GM23338 (cell line): ENCODE measurements at regions not wholly inside any gene's neighbourhood (a gene's known extent, or its start where the extent isn't known, plus 50 kb on each side); places are given as distances from the start of the nearest gene placed in this dataset.
A peak's percentile ranks its signal among the peaks of the same experiment; 100 is the strongest.

ENCODE experiments used
- ATAC-seq: fragments of 200-7000 bp; cut with Tn5 transposase; 3 replicates; pipeline ENCODE4 v1.9.1; 2020
- DNase-seq: peaks from one replicate; pipeline ENCODE4 v3.0.0-alpha.2; 2015; ENCODE audit warnings: low spot score
- H2AFZ ChIP-seq: fragments of 200-600 bp; sonication (generic); 2 replicates; pipeline ENCODE4 v1.8.0; 2016; ENCODE audit warnings: antibody characterized with exemption, mild to moderate bottlenecking, moderate library complexity
- H3F3A ChIP-seq: fragments of 200-600 bp; sonication (generic); replicated peaks from 2 replicates; pipeline ENCODE4 v1.8.0; 2017; ENCODE audit warnings: antibody characterized with exemption, mixed run types, low read depth
- H3K27ac ChIP-seq: fragments of 200-600 bp; sonication (generic); 2 replicates; pipeline ENCODE4 v1.6.1; 2016; ENCODE audit warnings: low read depth
- H3K27me3 ChIP-seq: fragments of 200-600 bp; sonication (generic); 2 replicates; pipeline ENCODE4 v1.8.0; 2016; ENCODE audit warnings: mild to moderate bottlenecking, mixed run types, moderate library complexity; ENCODE audit not compliant: insufficient read depth
- H3K36me3 ChIP-seq: fragments of 200-600 bp; sonication (generic); 2 replicates; pipeline ENCODE4 v1.8.0; 2016; ENCODE audit warnings: mild to moderate bottlenecking; ENCODE audit not compliant: insufficient read depth
- H3K4me1 ChIP-seq: fragments of 200-600 bp; sonication (generic); 2 replicates; pipeline ENCODE4 v1.8.0; 2016; ENCODE audit warnings: mild to moderate bottlenecking, moderate library complexity; ENCODE audit not compliant: insufficient read depth
- H3K4me2 ChIP-seq: fragments of 200-600 bp; sonication (generic); 2 replicates; pipeline ENCODE4 v1.7.1; 2017; ENCODE audit warnings: mixed run types
- H3K4me3 ChIP-seq: fragments of 200-600 bp; sonication (generic); 2 replicates; pipeline ENCODE4 v1.6.1; 2016; ENCODE audit warnings: mixed run types
- H3K79me2 ChIP-seq: fragments of 200-600 bp; sonication (generic); replicated peaks from 2 replicates; pipeline ENCODE4 v1.8.0; 2017; ENCODE audit warnings: mild to moderate bottlenecking; ENCODE audit not compliant: insufficient read depth
- H3K9me2 ChIP-seq: fragments of 200-600 bp; sonication (generic); 2 replicates; pipeline ENCODE4 v1.8.0; 2017; ENCODE audit not compliant: insufficient read depth
- H4K20me1 ChIP-seq: fragments of 200-600 bp; sonication (generic); replicated peaks from 2 replicates; pipeline ENCODE4 v1.8.0; 2017; ENCODE audit warnings: mild to moderate bottlenecking; ENCODE audit not compliant: insufficient read depth
- H3K27ac Mint-ChIP-seq: 2 replicates; pipeline ENCODE4 v1.8.0; 2020; ENCODE audit warnings: inconsistent platforms, mild to moderate bottlenecking, moderate library complexity, mixed read lengths
- H3K27me3 Mint-ChIP-seq: 3 replicates; pipeline ENCODE4 v1.8.0; 2022; ENCODE audit warnings: low read depth, mild to moderate bottlenecking, moderate library complexity, mixed read lengths, inconsistent platforms; ENCODE audit not compliant: insufficient read depth, poor library complexity
- H3K36me3 Mint-ChIP-seq: 3 replicates; pipeline ENCODE4 v1.8.0; 2021; ENCODE audit warnings: low read depth, mild to moderate bottlenecking, inconsistent platforms, moderate library complexity, mixed read lengths
- H3K4me1 Mint-ChIP-seq: 3 replicates; pipeline ENCODE4 v1.8.0; 2020; ENCODE audit warnings: mild to moderate bottlenecking, inconsistent platforms, mixed read lengths
- H3K4me3 Mint-ChIP-seq: 3 replicates; pipeline ENCODE4 v1.8.0; 2021; ENCODE audit warnings: moderate library complexity, mild to moderate bottlenecking, inconsistent platforms, mixed read lengths
- H3K9me3 Mint-ChIP-seq: 3 replicates; pipeline ENCODE4 v1.8.0; 2020; ENCODE audit warnings: moderate library complexity, mild to moderate bottlenecking, inconsistent platforms, mixed read lengths
- EZH2 ChIP-seq: fragments of 200-600 bp; sonication (generic); IDR thresholded peaks from one replicate; pipeline ENCODE4 v1.8.0; 2017; ENCODE audit warnings: antibody characterized with exemption, mild to moderate bottlenecking, low read depth; ENCODE audit not compliant: unreplicated experiment
- NANOG ChIP-seq: IDR thresholded peaks from 2 replicates; pipeline ENCODE4 v1.6.1; 2016; ENCODE audit warnings: antibody characterized with exemption, borderline replicate concordance
- STAT1 ChIP-seq: IDR thresholded peaks from one replicate; pipeline ENCODE4 v1.6.1; 2016; ENCODE audit warnings: antibody characterized with exemption; ENCODE audit not compliant: unreplicated experiment
- TF ChIP-seq, protein P1 (sequence below): fragments of 250-450 bp; sonication (Bioruptor Pico); IDR thresholded peaks from 2 replicates; pipeline ENCODE4 v1.5.0; 2020; ENCODE audit warnings: mild to moderate bottlenecking, moderate library complexity
- TF ChIP-seq, protein P2 (sequence below): IDR thresholded peaks from one replicate; pipeline ENCODE4 v1.6.1; 2018; ENCODE audit warnings: antibody characterized with exemption; ENCODE audit not compliant: unreplicated experiment

DNA sequence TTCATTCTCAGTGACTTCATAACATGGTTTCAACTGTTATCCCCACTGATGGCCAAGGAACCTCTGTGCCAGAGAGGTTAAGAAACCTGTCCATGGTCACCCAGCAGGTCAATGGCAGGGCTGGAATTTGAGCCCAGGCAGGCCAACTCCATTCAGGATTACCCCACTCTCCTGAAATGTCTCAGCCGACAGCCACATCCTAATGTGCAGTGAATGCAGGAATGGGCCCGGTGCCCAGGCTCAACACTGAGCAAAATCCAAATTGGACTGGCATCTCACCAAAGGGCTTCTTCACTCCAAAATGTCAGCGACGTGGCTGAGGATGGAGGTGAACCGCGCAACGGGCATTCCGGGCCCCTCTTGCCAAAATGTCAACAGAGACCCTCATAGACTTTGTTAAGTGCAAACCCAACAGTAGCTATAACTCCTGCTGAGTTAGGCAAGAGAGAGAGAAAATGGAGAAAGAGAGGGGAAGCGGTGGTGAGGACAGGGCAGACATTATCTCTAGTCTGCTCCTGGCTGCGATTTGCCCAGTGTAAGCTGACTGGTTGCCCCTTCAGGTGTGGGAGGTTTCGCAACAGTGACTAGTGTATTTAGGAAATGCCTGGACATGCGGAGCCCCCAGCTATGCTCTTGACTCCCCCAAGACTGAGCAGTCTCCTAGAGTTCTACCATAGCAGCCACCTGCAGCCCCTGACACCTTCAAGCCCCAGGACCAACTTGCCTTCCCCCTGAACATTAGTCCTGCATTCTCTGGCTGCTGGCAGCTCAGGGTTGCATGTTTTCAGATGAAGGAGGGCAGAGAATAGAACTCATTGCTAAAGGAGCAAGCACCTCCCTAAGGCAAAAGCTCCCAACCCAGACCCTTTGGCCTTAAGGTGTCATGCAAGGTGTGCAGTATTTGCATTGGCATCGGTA is 167.7 kb downstream of the ANAPC1 start:
- no peak overlapping the region for H3K27ac ChIP-seq
- H3K4me2 ChIP-seq: no peak overlapping the region
- no peaks in the 10 kb centered on the region for H3K9me2 ChIP-seq
- H3K79me2 ChIP-seq: no peaks in the 10 kb centered on the region
- no peaks in the 10 kb centered on the region for H3K36me3 ChIP-seq
- Mint-ChIP-seq H3K4me3 (no peak overlapping the region), H3K9me3 (peaks cover 15% of the 10 kb centered on the region), H3K27me3 (peaks cover 14% of the 10 kb centered on the region), H3K27ac (no peak overlapping the region), H3K4me1 (peaks cover 9% of the 10 kb centered on the region), H3K36me3 (peaks cover 14% of the 10 kb centered on the region; the same call in 1 of the 3 replicates)
- no peaks in the 10 kb centered on the region for H4K20me1 ChIP-seq
- no peak overlapping the region for H3K4me3 ChIP-seq
- DNase-seq (no peak), ATAC-seq (no peak)
- no peaks in the 10 kb centered on the region for H3K27me3 ChIP-seq
- TF ChIP-seq EZH2: no peak
- TF ChIP-seq NANOG: no peak
- no peak overlapping the region for H2AFZ ChIP-seq
- peaks cover 4% of the 10 kb centered on the region for H3K4me1 ChIP-seq
- H3F3A ChIP-seq: no peaks in the 10 kb centered on the region

DNA sequence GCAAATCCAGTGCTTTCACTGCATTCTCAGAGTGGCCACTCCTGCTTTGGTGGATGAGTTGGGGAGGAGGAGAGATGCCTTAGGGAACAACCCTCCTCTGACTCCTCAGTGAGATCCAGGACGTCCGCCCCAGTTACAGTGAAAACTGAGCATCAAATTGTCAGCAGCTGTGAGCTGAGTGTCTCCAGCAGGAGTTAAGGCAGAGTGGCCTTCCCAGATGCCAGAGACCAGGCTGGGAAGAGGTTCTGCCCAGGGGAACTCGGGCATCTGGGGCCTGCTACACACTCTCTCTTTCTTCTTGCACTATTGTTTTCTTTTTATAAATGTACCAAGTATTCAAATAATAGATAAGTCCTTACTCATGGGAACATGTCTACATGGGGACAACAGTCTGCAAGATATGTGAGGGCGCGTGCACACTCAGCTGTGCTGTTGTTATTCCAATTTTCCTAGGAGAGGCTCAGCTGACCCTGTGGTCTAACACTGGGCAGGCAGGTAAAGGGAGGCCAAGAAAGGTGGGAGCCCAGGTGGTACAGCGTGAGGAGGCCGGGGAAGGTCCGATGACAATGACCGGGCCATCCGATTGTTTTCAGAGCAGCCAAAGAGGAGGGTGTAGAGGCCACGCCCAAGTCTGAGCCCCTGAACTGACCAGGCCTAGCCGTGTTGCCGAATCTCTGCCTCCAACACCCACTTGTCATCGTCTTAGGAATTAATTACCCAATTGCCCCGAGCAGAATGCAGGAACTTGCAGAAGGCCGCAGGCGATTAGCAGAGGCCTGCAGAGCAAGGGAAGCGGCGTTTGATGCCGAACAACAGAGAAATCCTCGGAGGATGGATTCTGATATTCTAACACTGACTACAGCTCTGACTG is 166.9 kb downstream of the ANAPC1 start:
- Mint-ChIP-seq H3K36me3 (peaks cover 6% of the 10 kb centered on the region; the same call in 1 of the 3 replicates), H3K4me1 (peaks cover 2% of the 10 kb centered on the region; the same call in 1 of the 3 replicates), H3K27me3 (peaks cover 10% of the 10 kb centered on the region), H3K4me3 (no peak overlapping the region), H3K9me3 (peaks cover 6% of the 10 kb centered on the region; the same call in 2 of the 3 replicates), H3K27ac (peak overlapping the region; percentile 53; the same call in 1 of the 2 replicates)
- H3K4me1 ChIP-seq: no peaks in the 10 kb centered on the region
- H3K4me2 ChIP-seq: no peak overlapping the region
- H4K20me1 ChIP-seq: no peaks in the 10 kb centered on the region
- DNase-seq (no peak), ATAC-seq (no peak)
- no peaks in the 10 kb centered on the region for H3K36me3 ChIP-seq
- no peaks in the 10 kb centered on the region for H3K9me2 ChIP-seq
- H3K4me3 ChIP-seq: no peak overlapping the region
- H3K27ac ChIP-seq: no peak overlapping the region
- no peaks in the 10 kb centered on the region for H3K79me2 ChIP-seq
- no peaks in the 10 kb centered on the region for H3F3A ChIP-seq
- TF ChIP-seq, protein P1, sequence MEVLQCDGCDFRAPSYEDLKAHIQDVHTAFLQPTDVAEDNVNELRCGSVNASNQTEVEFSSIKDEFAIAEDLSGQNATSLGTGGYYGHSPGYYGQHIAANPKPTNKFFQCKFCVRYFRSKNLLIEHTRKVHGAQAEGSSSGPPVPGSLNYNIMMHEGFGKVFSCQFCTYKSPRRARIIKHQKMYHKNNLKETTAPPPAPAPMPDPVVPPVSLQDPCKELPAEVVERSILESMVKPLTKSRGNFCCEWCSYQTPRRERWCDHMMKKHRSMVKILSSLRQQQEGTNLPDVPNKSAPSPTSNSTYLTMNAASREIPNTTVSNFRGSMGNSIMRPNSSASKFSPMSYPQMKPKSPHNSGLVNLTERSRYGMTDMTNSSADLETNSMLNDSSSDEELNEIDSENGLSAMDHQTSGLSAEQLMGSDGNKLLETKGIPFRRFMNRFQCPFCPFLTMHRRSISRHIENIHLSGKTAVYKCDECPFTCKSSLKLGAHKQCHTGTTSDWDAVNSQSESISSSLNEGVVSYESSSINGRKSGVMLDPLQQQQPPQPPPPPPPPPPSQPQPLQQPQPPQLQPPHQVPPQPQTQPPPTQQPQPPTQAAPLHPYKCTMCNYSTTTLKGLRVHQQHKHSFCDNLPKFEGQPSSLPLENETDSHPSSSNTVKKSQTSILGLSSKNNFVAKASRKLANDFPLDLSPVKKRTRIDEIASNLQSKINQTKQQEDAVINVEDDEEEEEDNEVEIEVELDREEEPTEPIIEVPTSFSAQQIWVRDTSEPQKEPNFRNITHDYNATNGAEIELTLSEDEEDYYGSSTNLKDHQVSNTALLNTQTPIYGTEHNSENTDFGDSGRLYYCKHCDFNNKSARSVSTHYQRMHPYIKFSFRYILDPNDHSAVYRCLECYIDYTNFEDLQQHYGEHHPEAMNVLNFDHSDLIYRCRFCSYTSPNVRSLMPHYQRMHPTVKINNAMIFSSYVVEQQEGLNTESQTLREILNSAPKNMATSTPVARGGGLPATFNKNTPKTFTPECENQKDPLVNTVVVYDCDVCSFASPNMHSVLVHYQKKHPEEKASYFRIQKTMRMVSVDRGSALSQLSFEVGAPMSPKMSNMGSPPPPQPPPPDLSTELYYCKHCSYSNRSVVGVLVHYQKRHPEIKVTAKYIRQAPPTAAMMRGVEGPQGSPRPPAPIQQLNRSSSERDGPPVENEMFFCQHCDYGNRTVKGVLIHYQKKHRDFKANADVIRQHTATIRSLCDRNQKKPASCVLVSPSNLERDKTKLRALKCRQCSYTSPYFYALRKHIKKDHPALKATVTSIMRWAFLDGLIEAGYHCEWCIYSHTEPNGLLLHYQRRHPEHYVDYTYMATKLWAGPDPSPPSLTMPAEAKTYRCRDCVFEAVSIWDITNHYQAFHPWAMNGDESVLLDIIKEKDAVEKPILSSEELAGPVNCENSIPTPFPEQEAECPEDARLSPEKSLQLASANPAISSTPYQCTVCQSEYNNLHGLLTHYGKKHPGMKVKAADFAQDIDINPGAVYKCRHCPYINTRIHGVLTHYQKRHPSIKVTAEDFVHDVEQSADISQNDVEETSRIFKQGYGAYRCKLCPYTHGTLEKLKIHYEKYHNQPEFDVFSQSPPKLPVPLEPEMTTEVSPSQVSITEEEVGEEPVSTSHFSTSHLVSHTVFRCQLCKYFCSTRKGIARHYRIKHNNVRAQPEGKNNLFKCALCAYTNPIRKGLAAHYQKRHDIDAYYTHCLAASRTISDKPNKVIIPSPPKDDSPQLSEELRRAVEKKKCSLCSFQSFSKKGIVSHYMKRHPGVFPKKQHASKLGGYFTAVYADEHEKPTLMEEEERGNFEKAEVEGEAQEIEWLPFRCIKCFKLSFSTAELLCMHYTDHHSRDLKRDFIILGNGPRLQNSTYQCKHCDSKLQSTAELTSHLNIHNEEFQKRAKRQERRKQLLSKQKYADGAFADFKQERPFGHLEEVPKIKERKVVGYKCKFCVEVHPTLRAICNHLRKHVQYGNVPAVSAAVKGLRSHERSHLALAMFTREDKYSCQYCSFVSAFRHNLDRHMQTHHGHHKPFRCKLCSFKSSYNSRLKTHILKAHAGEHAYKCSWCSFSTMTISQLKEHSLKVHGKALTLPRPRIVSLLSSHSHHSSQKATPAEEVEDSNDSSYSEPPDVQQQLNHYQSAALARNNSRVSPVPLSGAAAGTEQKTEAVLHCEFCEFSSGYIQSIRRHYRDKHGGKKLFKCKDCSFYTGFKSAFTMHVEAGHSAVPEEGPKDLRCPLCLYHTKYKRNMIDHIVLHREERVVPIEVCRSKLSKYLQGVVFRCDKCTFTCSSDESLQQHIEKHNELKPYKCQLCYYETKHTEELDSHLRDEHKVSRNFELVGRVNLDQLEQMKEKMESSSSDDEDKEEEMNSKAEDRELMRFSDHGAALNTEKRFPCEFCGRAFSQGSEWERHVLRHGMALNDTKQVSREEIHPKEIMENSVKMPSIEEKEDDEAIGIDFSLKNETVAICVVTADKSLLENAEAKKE (CRISPR knock-in tag): no peak
- no peak for TF ChIP-seq EZH2
- no peak for TF ChIP-seq STAT1
- TF ChIP-seq NANOG: no peak
- TF ChIP-seq, protein P2, sequence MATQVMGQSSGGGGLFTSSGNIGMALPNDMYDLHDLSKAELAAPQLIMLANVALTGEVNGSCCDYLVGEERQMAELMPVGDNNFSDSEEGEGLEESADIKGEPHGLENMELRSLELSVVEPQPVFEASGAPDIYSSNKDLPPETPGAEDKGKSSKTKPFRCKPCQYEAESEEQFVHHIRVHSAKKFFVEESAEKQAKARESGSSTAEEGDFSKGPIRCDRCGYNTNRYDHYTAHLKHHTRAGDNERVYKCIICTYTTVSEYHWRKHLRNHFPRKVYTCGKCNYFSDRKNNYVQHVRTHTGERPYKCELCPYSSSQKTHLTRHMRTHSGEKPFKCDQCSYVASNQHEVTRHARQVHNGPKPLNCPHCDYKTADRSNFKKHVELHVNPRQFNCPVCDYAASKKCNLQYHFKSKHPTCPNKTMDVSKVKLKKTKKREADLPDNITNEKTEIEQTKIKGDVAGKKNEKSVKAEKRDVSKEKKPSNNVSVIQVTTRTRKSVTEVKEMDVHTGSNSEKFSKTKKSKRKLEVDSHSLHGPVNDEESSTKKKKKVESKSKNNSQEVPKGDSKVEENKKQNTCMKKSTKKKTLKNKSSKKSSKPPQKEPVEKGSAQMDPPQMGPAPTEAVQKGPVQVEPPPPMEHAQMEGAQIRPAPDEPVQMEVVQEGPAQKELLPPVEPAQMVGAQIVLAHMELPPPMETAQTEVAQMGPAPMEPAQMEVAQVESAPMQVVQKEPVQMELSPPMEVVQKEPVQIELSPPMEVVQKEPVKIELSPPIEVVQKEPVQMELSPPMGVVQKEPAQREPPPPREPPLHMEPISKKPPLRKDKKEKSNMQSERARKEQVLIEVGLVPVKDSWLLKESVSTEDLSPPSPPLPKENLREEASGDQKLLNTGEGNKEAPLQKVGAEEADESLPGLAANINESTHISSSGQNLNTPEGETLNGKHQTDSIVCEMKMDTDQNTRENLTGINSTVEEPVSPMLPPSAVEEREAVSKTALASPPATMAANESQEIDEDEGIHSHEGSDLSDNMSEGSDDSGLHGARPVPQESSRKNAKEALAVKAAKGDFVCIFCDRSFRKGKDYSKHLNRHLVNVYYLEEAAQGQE: no peak
- H3K27me3 ChIP-seq: no peaks in the 10 kb centered on the region
- no peak overlapping the region for H2AFZ ChIP-seq
